H1 (cell line): ENCODE measurements at regions not wholly inside any gene's neighbourhood (a gene's known extent, or its start where the extent isn't known, plus 50 kb on each side); places are given as distances from the start of the nearest gene placed in this dataset.

Experiments
- CEBPB ChIP-seq: IDR thresholded peaks from 2 replicates; pipeline ENCODE4 v1.6.1; 2012; ENCODE audit warnings: low read depth, low read length
- POLR2A ChIP-seq, 2 experiments: IDR thresholded peaks; 1 replicate in 1 of 2; 2 replicates in 1 of 2; pipeline ENCODE4 v1.6.1; 2011; ENCODE audit warnings: low read depth in 2 of 2, low read length in 2 of 2, mild to moderate bottlenecking in 2 of 2; ENCODE audit errors: control extremely low read depth in 1 of 2
- POLR2AphosphoS5 ChIP-seq: IDR thresholded peaks from 2 replicates; pipeline ENCODE4 v1.6.1; 2011; ENCODE audit warnings: low read depth, low read length
- RFX5 ChIP-seq: IDR thresholded peaks from 2 replicates; pipeline ENCODE4 v1.6.1; 2011; ENCODE audit warnings: low read depth, low read length, improper control_type of control experiment, borderline replicate concordance
- TAF1 ChIP-seq: IDR thresholded peaks from 2 replicates; pipeline ENCODE4 v1.6.1; 2011; ENCODE audit warnings: mild to moderate bottlenecking, low read depth, low read length
- TCF12 ChIP-seq: IDR thresholded peaks from 2 replicates; pipeline ENCODE4 v1.6.1; 2011; ENCODE audit warnings: low read depth, mild to moderate bottlenecking, low read length
- TF ChIP-seq, protein P1 (sequence below), 3 experiments: IDR thresholded peaks; 1 replicate in 2 of 3; 2 replicates in 1 of 3; pipeline versions ENCODE4 v1.5.1 to v1.6.1; 2011; ENCODE audit warnings: low read length in 3 of 3, mild to moderate bottlenecking in 3 of 3, inconsistent platforms in 2 of 3, low read depth in 1 of 3, moderate library complexity in 1 of 3; ENCODE audit not compliant: insufficient read depth in 1 of 3; ENCODE audit errors: control extremely low read depth in 1 of 3
- TF ChIP-seq, protein P2 (sequence below): IDR thresholded peaks from 2 replicates; pipeline ENCODE4 v1.6.1; 2011; ENCODE audit warnings: low read length, improper control_type of control experiment

DNA sequence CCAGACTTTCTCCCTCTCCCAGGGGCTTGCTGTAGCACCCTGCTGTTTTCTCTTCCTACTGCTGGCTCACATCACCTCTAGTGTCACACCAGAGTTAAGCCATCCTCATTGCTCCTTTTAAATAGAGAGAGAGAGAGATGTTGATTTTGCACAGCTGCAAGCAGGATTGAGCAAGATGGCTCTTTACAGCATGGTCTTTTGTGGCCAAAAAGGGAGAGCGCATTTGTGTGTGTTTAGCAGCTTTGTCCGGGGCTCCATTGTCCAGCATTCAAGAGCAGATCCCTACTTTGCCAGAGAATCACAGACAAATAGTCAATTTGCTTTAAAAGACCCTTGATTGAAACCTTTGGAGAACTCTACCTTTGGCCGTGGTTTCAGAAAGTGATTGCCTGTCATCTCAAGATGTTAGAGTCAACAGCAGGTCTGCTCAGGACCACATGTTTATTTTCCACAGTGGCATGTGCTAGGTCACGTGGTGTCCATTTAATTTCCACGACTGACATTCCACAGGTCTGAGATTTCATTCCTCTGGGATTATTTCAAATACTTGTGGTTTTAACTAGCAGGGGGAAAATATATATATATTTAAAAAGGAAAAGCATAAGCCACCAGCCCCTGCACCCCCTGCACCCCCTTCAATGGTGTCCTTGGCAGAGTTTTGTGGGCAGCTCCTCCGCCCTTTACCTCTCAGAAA is 359.9 kb upstream of the SLC14A2 start:
- TF ChIP-seq, protein P1, sequence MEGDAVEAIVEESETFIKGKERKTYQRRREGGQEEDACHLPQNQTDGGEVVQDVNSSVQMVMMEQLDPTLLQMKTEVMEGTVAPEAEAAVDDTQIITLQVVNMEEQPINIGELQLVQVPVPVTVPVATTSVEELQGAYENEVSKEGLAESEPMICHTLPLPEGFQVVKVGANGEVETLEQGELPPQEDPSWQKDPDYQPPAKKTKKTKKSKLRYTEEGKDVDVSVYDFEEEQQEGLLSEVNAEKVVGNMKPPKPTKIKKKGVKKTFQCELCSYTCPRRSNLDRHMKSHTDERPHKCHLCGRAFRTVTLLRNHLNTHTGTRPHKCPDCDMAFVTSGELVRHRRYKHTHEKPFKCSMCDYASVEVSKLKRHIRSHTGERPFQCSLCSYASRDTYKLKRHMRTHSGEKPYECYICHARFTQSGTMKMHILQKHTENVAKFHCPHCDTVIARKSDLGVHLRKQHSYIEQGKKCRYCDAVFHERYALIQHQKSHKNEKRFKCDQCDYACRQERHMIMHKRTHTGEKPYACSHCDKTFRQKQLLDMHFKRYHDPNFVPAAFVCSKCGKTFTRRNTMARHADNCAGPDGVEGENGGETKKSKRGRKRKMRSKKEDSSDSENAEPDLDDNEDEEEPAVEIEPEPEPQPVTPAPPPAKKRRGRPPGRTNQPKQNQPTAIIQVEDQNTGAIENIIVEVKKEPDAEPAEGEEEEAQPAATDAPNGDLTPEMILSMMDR (IDR thresholded peaks at IDR 0.05; ENCODE audit: control extremely low read depth in 1 of 3, insufficient read depth in 1 of 3, low read depth in 1 of 3, low read length in 3 of 3) = 0 out of 4 replicates have a peak, but pooled peaks of 1 of the 3 experiments have one; percentile 2
- TF ChIP-seq TCF12 (no peak), POLR2A (IDR thresholded peaks at IDR 0.05; ENCODE audit: control extremely low read depth in 1 of 2, low read depth in 2 of 2, low read length in 2 of 2) (no peak), POLR2AphosphoS5 (no peak), TAF1 (no peak), RFX5 (no peak), CEBPB (no peak)
- TF ChIP-seq, protein P2, sequence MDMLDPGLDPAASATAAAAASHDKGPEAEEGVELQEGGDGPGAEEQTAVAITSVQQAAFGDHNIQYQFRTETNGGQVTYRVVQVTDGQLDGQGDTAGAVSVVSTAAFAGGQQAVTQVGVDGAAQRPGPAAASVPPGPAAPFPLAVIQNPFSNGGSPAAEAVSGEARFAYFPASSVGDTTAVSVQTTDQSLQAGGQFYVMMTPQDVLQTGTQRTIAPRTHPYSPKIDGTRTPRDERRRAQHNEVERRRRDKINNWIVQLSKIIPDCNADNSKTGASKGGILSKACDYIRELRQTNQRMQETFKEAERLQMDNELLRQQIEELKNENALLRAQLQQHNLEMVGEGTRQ = no peak
